Kidney (tissue), 13 donors: ENCODE measurements at regions not wholly inside any gene's neighbourhood (a gene's known extent, or its start where the extent isn't known, plus 50 kb on each side); places are given as distances from the start of the nearest gene placed in this dataset.
A peak's percentile ranks its signal among the peaks of the same experiment; 100 is the strongest.

Experiments
- DNase-seq, 5 donors: peaks; one replicate each; pipeline ENCODE4 v3.0.0-alpha.2; 2013 to 2020
- FAIRE-seq: peaks from 2 replicates; lab custom pipeline; 2012; peaks lifted over from hg19 to GRCh38; lab: Jason Lieb, UNC
- H3K27ac ChIP-seq, 2 donors: one replicate each; pipeline ENCODE4 v1.7.0; 2013; ENCODE audit warnings: low read depth in 2 of 2, low read length in 2 of 2, inconsistent platforms in 1 of 2
- H3K27me3 ChIP-seq: one replicate; pipeline ENCODE4 v1.7.1; 2013; ENCODE audit warnings: low read length, inconsistent platforms; ENCODE audit not compliant: control insufficient read depth, insufficient read depth
- H3K36me3 ChIP-seq, 3 donors: one replicate each; pipeline versions ENCODE4 v1.7.0 to v1.7.1; 2013; ENCODE audit warnings: low read length in 3 of 3, control low read depth in 1 of 3, inconsistent platforms in 1 of 3; ENCODE audit not compliant: insufficient read depth in 3 of 3, control insufficient read depth in 2 of 3
- H3K4me1 ChIP-seq, 3 donors: one replicate each; pipeline versions ENCODE4 v1.7.0 to v1.7.1; 2013; ENCODE audit warnings: low read length in 3 of 3, inconsistent platforms in 1 of 3, low read depth in 1 of 3; ENCODE audit not compliant: control insufficient read depth in 2 of 3, insufficient read depth in 2 of 3
- H3K4me3 ChIP-seq, 3 donors: one replicate each; pipeline versions ENCODE4 v1.7.0 to v1.8.1; 2013; ENCODE audit warnings: low read length in 3 of 3, control low read depth in 1 of 3, inconsistent platforms in 1 of 3
- H3K9ac ChIP-seq, 3 donors: one replicate each; pipeline versions ENCODE4 v1.7.0 to v1.7.1; 2013; ENCODE audit warnings: low read length in 3 of 3, control low read depth in 1 of 3, inconsistent platforms in 1 of 3
- H3K9me3 ChIP-seq, 3 donors: one replicate each; pipeline versions ENCODE4 v1.7.0 to v1.7.1; 2013; ENCODE audit warnings: low read length in 3 of 3, control low read depth in 1 of 3, inconsistent platforms in 1 of 3; ENCODE audit not compliant: control insufficient read depth in 2 of 3, insufficient read depth in 1 of 3
- CTCF ChIP-seq: IDR thresholded peaks from 3 replicates; pipeline ENCODE4 v1.5.1; 2012; ENCODE audit warnings: mild to moderate bottlenecking, moderate library complexity, borderline replicate concordance; ENCODE audit not compliant: insufficient read depth; ENCODE audit errors: extremely low read depth
- intact Hi-C: fragments of 100-400 bp; cut with DNase I; formaldehyde crosslinking; loops from one replicate; pipeline ENCODE4 v1.11.1; 2022
- donor health status: control.
- donor health status: control.
- donor health status: control.
- donor health status: control.
- donor health status: control.
- donor health status: DM: yes; HTN: yes; CAD: no.
- donor health status: Normal renal cell carcinoma (clear cell type).

DNA sequence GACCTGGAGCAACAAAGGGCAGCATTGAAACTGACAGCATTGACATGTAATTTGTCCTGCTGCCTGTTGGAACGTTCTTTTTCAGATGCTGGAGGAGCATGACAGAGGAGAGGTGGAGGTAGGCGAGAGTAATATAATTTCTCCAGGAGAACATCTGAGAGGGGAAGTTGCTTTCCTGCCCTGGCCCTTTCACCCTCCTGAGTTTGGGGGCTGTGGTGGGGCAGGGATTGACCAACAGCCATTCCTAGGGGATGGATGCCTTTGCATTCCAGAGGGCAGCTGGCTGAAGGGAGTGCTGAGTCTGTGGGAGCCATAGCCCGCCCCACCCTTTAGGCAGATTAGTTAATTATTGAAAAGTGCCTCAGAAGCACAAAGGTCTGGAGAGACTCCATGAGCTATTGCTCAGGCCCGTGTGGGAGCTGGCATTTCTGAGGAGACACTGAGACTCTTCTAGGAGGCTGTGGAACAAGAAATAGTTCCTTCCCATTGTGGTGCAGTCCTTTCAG lies 73.5 kb downstream of the ARF6 start:
- Histone ChIP-seq H3K27me3 (no peaks in the 10 kb centered on the region), H3K4me1 (peaks cover 2 to 23% (median 16%) of the 10 kb centered on the region in 3 donors), H3K4me3 (peak overlapping the region in 2 of 3 donors; percentile 1 to 45), H3K36me3 (no peaks in the 10 kb centered on the region), H3K9me3 (no peaks in the 10 kb centered on the region), H3K9ac (peak overlapping the region in 1 of 3 donors; percentile 60), H3K27ac (peak overlapping the region; percentile 65 to 86)
- intact Hi-C loops: no loop called here
- TF ChIP-seq CTCF: no peak
- FAIRE-seq (peak; percentile 37), DNase-seq (peak in 4 of 5 donors; percentile 74 to 90 (median 86))

GRCh38 chr14:49966971-49967630 lies 74.2 kb downstream of the ARF6 start:
- H3K4me3 ChIP-seq: no peak overlapping the region
- peaks cover 6 to 29% (median 21%) of the 10 kb centered on the region in 3 donors for H3K4me1 ChIP-seq
- intact Hi-C loops: no loop called here
- no peaks in the 10 kb centered on the region for H3K36me3 ChIP-seq
- H3K27me3 ChIP-seq: no peaks in the 10 kb centered on the region
- TF ChIP-seq CTCF: no peak
- no peak overlapping the region for H3K9ac ChIP-seq
- FAIRE-seq (no peak), DNase-seq (no peak)
- H3K27ac ChIP-seq: peak overlapping the region; percentile 65 to 86
- no peaks in the 10 kb centered on the region for H3K9me3 ChIP-seq

DNA sequence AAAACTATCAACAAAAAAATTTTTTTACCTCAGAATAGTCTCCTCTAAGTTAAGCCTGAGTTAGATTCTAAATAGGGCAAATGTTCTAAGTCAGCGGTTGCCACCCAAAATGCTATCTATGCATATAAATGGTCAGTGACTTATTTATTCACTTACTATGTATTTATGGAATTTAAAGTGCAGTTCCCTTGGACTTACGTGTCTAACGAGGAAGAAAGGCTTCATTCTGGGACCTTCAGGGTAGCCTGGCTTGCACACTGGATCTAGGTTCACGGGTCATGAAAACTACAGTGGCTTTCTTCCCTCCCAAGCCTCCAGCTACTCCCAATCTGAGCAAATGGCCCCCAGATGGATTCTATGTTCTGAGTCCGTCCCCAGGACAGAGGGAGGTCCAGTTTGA lies 77.1 kb downstream of the ARF6 start:
- peak overlapping the region in 1 of 3 donors; percentile 20 for H3K4me3 ChIP-seq
- DNase-seq: no peak
- no peaks in the 10 kb centered on the region for H3K36me3 ChIP-seq
- no peak for TF ChIP-seq CTCF
- intact Hi-C loops: no loop called here
- H3K27ac ChIP-seq: peak overlapping the region; percentile 63 to 66
- H3K9ac ChIP-seq: no peak overlapping the region
- no peaks in the 10 kb centered on the region for H3K27me3 ChIP-seq
- no peaks in the 10 kb centered on the region for H3K9me3 ChIP-seq
- FAIRE-seq: no peak
- H3K4me1 ChIP-seq: peaks cover 10 to 37% (median 30%) of the 10 kb centered on the region in 3 donors
